NOMO-1 (cell line): ENCODE measurements at regions not wholly inside any gene's neighbourhood (a gene's known extent, or its start where the extent isn't known, plus 50 kb on each side); places are given as distances from the start of the nearest gene placed in this dataset.

ENCODE experiments used
- DNase-seq, 2 experiments: peaks; one replicate each; lab custom pipeline; 2025; ENCODE audit not compliant: unreplicated experiment in 2 of 2; lab: John Stamatoyannopoulos, UW

DNA sequence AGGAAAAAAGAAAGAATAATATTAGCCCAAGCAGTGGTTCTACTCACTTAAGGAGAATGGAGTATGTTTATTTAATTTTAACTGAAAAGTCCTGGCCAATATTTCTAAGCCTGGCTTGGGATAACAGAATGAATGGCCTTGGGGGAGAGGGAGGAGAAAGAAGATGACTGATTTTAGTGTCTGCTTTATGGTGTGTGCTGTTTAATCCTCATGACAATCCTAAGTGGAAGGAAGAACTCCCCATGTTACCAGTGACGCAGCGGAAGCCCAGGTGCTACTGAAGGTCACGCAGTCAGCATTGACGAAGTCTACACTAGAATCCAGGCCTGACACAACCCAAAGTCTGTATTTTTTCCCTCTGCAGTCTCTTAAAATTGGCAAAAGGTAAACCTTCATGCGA, 50.5 kb downstream of the PALM2AKAP2 start:
- no peak for DNase-seq

DNA sequence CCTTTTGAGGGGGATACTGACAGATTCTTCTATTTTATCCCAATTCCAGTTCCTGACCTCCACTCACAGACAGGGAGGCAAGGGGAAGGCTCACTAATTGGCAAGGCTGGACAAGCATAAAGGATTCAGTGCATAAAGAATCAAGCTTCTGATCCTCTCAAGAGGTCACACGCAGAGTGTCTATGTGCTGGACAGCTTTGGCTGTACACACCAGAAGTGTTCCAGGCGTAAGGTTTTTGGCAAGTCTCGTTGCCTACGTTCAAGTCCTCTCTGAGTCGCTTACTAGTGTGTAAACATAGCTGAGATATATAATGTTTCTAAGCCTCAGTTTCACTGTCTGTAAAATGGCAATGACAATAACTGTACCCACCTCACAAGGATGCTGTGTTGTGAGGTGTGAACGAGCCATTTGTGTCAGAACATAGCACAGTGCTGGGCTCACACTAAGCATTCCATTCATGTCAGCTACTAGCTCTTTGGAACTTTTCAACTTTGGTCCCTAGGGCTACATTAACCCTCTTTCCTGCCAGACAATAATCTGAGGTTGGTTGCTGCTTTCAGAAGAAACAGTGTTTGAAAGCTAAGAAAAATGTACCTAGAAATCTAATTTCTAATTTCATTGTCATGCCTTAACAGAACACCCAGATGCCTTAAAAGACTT, 52.1 kb downstream of the PALM2AKAP2 start:
- DNase-seq, result no peak

DNA sequence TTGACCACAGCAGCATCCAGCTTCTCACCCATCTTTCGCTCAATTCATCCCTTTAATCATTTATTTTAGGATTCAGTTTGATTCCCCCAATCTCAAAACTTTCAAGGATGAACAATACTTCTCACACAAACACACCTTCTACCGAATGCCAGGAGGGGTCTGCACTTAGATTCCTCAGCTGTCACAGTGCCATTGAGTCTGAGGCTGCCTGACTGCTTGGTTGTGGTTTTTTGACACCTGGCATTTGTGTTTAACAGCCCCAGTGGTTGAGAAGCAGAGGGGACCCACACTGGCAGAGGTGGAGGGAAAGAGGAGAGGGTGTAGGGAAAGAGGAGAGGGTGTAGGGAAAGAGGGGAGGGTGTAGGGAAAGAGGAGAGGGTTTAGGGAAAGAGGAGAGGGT, 54.9 kb downstream of the PALM2AKAP2 start:
- no peak for DNase-seq

DNA sequence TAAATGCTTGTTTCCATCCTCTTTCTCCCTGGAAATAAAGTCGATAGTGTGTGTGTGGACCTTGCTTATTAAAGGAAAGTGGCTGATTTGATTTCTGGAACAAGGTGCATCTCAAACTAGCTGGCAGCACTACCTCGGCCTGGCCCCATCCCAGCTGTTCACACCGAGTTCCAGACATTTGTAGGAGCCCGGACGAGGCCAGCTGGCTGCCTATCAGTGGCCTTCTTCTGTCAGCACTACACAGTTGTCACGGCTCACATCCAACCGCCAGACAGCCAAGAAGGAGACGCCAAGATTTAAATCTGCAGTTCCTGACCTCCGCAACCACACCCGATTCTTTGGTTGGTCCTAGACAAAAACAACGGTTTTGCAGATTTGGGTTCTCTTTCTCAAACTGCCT, 63.6 kb downstream of the PALM2AKAP2 start:
- DNase-seq, result no peak

DNA sequence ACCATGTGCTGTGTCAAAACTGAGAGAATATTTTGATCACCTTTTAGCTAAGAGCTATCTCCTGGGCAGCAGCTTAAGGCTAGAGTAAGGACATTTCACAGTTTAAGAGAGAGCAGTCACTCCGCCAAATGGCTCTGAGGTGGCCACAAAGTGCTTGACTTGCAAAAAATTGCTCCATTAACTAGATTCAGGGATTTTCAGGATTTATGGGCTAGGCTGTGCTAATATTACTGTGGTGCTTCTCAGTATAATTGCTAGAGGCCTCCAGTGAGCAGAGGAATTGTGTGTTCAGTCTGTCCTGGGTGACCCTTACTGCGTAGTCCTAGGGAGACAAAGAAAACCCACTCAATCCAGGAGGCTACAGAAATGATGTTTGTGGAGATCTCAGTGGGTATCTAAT, 65.2 kb downstream of the PALM2AKAP2 start:
- DNase-seq, result no peak

DNA sequence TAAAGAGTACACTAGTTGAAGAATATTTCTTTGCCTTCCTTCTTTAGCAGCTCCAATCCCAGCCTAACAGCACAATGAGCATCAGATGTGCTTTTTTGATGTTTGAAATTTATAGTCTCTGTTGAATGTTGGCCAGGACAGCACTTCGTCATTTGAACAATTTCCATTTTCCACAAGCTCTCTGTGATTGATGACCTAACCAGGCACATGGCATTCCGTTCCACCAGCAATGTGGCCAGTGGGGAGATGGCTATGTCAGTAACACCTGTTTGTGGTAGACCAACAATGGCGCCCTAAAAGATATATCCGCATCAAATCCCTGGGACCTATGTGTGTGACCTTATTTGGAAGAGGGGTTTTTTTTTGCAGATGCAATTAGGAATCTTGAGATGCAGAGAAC, 66.8 kb downstream of the PALM2AKAP2 start:
- no peak for DNase-seq

DNA sequence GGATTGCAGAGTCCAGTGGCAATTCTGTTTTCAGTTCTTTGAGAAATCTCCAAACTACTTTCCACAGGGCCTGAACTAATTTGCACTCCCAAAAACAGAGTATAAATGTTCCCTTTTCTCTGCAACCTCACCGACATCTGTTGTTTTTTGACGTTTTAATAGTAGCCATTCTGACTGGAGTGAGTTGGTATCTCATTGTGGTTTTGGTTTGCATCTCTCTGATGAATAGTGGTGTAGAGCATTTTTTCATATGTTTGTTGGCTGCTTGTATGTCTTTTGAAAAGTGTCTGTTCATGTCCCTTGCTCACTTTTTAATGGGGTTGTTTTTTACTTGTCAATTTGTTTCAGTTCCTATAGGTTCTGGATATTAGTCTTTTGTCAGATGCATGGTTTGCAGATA, 72.6 kb downstream of the PALM2AKAP2 start:
- DNase-seq, result no peak

DNA sequence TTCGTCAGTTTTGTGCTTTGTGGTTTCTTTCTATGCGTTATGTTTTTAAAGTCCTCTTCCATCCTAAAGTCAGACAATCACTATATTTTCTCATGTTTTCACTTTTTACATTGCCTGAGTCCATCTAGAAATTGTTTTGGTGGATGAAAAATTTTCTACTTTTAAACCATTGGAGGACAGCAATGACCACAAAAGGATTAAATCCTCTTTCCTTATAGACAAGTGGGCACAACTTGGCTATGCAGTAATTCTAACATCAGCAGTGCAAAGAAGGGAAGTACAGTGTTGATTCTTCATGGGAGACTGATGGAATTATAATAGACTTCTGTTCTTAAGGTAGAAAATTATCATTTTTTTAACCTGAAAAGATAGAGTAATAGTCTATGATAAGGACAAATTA, 75.5 kb downstream of the PALM2AKAP2 start:
- DNase-seq, result no peak

DNA sequence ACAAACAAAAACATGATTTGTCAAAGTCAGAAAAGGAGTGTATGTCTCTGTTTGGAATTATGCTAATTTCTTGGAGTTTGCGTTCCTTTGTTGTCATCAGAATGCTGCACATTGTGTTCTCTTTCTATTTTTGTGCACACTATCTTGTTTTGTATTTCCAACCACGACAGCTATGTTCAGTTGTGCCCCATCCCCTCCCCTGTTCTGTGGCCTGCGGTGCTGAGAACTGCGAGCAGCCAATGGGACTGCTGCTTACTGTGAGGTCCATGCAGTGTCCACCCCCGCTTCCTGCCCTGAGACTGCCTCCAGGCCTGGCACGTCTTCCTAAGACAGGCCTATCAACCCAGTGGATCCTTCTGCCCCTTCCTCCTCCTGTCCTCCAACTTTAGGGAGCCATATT, 76.8 kb downstream of the PALM2AKAP2 start:
- DNase-seq, result no peak

DNA sequence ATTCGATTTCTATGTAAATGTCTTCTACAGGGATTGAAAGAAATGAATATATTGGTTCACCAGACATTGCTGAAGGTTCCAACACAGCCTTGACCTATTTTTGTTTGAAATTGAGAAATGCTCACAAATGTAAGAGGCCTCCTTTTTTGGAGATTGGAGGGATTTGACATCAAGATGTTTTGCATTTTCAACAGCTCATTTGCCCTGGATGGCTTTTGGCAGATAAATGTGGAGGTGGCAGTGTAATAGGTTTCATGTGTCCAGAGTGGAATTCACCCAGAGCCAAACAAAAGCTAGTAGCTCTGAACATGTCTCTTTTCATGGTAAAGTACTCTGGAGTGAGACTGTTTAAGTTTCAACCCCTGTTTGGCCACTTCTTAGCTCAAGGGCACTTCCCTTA, 77.3 kb downstream of the PALM2AKAP2 start:
- no peak for DNase-seq

DNA sequence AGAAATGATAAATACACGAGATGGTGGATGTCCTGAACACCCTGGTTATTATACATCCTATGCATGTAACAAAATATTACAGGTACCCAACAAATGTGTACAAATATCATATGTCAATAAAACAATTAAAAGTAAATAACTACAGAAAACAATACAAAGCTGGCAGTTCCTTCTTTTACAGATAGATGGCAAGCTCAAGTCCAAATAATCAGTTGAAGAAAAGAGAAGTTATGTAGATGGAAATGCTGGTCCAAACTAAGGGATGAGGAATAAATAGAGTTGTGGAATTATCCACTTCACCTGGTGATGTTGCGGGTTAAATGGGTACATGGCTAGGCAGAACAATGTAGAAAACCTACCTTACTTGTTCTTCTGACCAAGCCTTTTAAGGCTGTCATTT, 79.4 kb downstream of the PALM2AKAP2 start:
- peak in 1 of 2 experiments; percentile 5 for DNase-seq

DNA sequence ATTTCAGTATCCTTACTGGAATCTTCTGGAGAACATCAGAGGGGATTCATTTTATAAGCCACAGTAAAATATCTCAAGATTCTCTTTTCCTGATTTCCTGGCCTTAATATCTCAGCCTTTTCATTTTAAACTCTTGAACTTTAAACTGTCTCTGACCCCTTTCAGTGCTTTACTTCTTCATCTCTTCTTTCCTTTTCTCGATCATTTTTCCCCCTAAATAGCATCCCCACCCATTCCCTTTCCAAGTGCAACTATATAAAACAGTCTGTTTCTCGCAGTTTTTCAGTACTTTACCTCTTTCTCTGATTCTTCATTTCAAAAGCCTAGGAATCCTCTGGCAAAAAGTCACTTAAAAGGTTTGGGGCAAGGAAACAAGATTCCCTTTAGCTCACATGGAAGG, 80.5 kb downstream of the PALM2AKAP2 start:
- DNase-seq, result no peak

DNA sequence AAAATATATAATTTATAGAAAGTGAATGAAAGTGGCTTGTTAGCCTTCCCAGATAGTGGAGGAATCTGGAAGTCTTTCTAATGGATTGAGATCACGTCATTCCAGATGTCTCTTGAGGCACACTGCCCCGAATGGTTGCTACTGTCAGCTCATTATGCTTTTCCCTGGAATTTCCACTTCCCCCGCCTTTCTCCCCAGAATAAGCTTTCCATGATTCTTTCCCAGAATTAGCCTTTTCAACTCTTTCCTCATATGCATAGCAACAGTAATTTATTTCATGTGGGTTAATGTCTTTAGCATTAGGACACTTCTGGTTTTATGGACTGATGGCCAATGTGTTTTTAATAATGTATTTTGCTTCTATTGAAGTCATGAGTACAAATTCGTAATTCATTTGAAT, 81.5 kb downstream of the PALM2AKAP2 start:
- no peak for DNase-seq

DNA sequence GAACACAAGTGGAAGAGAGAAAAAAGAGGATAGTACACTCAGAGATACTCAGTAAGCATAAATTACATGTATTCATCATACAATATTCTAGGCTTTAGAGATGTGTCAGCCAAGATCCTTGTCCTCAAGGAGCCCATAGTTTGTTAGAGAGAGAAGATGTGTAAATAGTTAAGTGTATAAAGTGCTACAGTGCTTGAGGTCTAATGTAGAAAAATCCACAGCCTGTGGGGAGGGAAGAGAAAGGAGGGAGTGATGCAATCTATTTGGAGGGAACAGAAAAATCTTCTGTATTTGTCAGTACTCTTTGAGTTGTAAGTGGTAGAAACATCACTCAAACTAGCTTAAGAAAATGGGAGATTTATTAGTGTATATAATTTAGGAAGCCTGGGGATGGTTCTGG, 81.9 kb downstream of the PALM2AKAP2 start:
- no peak for DNase-seq

DNA sequence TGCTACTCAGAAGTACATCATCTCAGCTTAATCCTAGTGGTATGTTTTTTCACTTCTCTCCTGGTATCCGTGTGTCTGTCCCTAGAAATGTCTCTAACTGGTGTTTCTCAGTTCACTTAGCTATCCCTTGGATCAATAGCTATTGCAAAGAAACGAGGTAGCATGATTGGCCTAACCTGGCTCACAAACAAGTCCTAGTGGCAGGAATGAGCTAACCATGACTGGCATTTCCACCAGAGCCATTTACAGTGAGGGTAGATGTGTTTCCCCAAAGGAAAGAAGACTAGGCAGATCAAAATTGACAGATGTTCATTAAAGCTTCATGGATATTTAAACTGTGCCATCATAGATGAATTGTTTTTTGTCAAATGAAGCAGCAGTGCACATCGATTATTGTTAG, 82.5 kb downstream of the PALM2AKAP2 start:
- no peak for DNase-seq

DNA sequence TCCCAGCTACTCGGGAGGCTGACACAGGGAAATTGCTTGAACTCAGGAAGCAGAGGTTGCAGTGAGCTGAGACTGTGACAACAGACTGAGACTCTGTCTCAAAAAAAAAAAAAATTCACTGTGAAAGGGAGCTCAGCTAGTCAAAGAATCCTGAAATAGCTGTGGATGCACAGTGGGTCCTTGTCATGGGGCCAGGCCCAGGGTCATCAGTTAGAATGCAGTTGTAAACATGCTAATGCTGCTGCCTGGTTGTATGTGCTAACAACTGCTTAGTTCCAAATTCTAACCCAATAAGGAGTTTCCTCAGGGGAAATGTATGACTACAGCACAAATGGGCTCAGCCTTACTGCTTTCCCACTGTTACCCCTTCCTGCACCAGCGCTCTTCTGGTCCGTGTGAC, 84.0 kb downstream of the PALM2AKAP2 start:
- DNase-seq, result no peak

DNA sequence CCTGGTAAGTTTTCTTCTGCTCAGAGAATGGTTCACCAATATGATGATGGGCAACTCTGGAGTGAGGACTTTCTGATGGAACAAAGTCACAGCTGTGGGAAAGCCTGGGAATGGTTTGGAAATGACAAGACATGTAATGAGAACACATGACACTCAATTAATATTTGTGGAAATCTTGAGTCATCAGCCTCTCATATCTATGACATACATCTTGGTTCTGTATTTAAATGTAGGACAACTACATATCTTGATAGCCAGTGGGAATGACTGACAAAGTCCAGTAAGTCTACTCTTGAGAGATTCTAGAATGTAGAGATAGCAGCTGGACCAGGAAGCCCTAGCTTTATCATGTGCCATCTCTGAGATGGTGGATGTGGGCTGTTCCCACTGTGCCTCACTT, 85.5 kb downstream of the PALM2AKAP2 start:
- no peak for DNase-seq

DNA sequence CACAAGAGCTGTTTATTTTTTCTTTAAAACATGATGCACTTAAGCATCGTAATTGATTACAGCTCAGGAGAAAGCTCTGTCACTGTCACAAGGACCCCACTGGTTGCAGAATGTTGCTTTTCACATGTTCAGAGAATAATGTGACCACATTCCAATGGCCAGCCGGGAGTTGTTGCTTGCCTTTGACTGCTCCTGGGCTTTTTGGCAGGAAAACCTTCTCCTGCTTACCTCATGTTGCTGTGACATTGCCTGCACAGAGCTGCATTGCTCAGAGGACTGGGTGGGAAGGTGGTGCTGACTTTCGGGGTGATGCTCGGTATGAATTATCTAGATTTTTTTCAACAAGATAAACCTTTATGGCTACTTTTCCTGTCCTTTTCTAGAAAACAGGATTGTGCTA, 88.2 kb downstream of the PALM2AKAP2 start:
- DNase-seq, result no peak

DNA sequence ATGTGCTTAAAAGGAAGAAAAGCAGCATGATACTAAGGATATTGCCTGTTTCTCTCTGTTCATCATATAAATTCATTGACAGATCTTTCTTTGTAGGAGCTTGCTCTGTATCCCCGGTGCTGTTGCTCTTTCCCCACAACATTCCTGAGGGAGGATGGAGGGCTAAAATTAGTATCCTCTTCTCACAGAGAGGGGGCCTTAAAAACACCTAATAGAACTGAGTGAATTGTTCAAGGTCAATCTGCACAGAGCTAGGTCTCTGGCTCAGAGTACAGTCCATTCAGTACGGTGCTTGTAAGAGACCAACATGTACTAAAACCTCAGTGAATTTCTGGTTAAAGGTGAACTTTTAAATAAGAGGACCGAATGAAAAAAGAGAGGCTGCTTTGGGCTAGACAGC, 88.7 kb downstream of the PALM2AKAP2 start:
- no peak for DNase-seq

DNA sequence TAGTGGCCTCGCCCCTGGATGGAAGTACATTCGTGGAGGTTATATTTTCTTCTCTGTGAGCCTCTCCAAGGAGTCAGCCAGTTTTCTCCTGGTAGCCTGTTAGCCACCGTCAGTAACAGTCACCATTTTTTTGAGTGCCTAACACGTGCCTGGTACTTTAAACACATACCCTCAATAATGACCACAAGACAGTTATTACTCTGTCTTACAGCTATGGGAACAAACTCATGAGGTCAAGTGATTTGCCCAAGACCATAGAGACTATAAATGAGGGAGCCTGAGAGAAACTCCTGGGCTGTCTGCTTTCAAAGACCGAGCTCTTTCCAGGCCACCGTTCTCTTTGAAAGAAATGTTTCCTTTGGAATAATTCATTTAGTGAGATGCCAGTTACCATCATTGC, 90.4 kb downstream of the PALM2AKAP2 start:
- no peak for DNase-seq

DNA sequence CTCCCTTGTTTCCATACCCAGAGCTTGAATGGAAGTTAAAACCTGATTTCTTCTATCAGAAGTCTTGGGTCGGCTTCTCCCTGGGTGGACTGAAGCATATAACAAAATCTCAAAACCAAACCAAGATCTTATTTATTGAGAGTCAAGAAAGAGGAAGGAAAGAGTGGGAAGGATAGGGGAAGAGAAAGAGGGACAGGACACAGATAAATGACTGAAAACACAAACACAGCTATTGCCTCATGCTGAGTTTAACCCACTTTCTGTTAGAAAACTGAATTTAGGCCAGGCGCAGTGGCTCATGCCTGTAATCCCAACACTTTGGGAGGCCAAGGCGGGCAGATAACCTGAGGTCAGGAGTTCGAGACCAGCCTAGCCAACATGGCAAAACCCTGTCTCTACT, 92.9 kb downstream of the PALM2AKAP2 start:
- no peak for DNase-seq

DNA sequence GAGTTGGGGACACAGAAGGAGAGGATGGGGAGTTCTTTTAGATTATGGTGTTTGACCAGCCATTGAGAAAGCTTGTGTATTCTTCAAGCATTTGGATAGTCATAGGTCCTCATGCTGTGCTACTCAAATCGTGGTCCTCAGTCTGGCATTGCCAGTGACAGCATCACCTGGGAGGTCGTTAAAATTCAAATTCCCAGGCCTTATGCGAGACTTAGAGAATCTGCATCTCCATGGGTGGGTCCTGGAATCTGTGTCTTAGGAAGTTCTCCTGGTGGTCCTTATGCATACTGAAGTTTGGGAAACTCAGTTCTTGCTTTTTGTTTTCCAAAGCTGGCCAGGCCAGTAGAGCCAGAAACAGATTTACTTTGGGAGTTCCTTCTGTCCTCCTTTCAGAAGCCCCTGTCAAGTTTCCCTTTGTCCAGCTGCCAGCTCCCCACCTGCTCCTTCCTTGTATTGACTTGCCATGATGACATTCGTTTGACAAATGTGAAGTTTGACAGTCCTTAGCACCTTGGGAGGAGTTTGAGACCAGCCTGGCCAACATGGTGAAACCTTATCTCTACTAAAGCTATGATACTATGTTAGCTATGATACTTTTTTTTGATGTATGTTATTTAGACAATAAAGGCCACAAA, 95.6 kb downstream of the PALM2AKAP2 start:
- no peak for DNase-seq
